ENCODE measurements at regions not wholly inside any gene's neighbourhood (a gene's known extent, or its start where the extent isn't known, plus 50 kb on each side); places are given as distances from the start of the nearest gene placed in this dataset.

GRCh38 chr10:117078168-117078837, 59.8 kb downstream of the VAX1 start:
- no peak for TF ChIP-seq CTCF (IDR thresholded peaks at IDR 0.05 in 2 of 3, conservative IDR thresholded peaks at IDR 0.05 in 1 of 3; ENCODE audit: control insufficient read depth in 2 of 3, extremely low read depth in 1 of 3, insufficient read depth in 1 of 3, low read depth in 3 of 3, low read length in 3 of 3)
- TF ChIP-seq ZNF24 (IDR thresholded peaks at IDR 0.05): no peak
- no peak for TF ChIP-seq USF2 (IDR thresholded peaks at IDR 0.05; ENCODE audit: borderline replicate concordance, low read depth, low read length)
- no peak for TF ChIP-seq ETV6 (conservative IDR thresholded peaks at IDR 0.05 in 1 of 2, IDR thresholded peaks at IDR 0.05 in 1 of 2; ENCODE audit: borderline replicate concordance in 1 of 2, low read depth in 1 of 2)
- TF ChIP-seq ZBTB33 (IDR thresholded peaks at IDR 0.05): no peak
- TF ChIP-seq PML (IDR thresholded peaks at IDR 0.05; ENCODE audit: low read length): no peak
- TF ChIP-seq KDM1A (IDR thresholded peaks at IDR 0.05; ENCODE audit: borderline replicate concordance): no peak
- no peak for TF ChIP-seq EP300 (IDR thresholded peaks at IDR 0.05; ENCODE audit: borderline replicate concordance in 1 of 2, control insufficient read depth in 1 of 2, low read depth in 2 of 2, low read length in 2 of 2)
- no peak for TF ChIP-seq JUND (IDR thresholded peaks at IDR 0.05; ENCODE audit: low read depth, low read length)
- TF ChIP-seq POLR2A (IDR thresholded peaks at IDR 0.05; ENCODE audit: low read depth, low read length): no peak
- no peak for TF ChIP-seq SPI1 (IDR thresholded peaks at IDR 0.05; ENCODE audit: borderline replicate concordance, insufficient read depth, low read depth, low read length)

Data from GM12878 (cell line).